GM23338 (cell line): ENCODE measurements at regions not wholly inside any gene's neighbourhood (a gene's known extent, or its start where the extent isn't known, plus 50 kb on each side); places are given as distances from the start of the nearest gene placed in this dataset.

Source experiments
- ATAC-seq: fragments of 200-7000 bp; cut with Tn5 transposase; 3 replicates; pipeline ENCODE4 v1.9.1; 2020
- DNase-seq: peaks from one replicate; pipeline ENCODE4 v3.0.0-alpha.2; 2015; ENCODE audit warnings: low spot score
- H2AFZ ChIP-seq: fragments of 200-600 bp; sonication (generic); 2 replicates; pipeline ENCODE4 v1.8.0; 2016; ENCODE audit warnings: antibody characterized with exemption, mild to moderate bottlenecking, moderate library complexity
- H3F3A ChIP-seq: fragments of 200-600 bp; sonication (generic); replicated peaks from 2 replicates; pipeline ENCODE4 v1.8.0; 2017; ENCODE audit warnings: antibody characterized with exemption, mixed run types, low read depth
- H3K27ac ChIP-seq: fragments of 200-600 bp; sonication (generic); 2 replicates; pipeline ENCODE4 v1.6.1; 2016; ENCODE audit warnings: low read depth
- H3K27me3 ChIP-seq: fragments of 200-600 bp; sonication (generic); 2 replicates; pipeline ENCODE4 v1.8.0; 2016; ENCODE audit warnings: mild to moderate bottlenecking, mixed run types, moderate library complexity; ENCODE audit not compliant: insufficient read depth
- H3K36me3 ChIP-seq: fragments of 200-600 bp; sonication (generic); 2 replicates; pipeline ENCODE4 v1.8.0; 2016; ENCODE audit warnings: mild to moderate bottlenecking; ENCODE audit not compliant: insufficient read depth
- H3K4me1 ChIP-seq: fragments of 200-600 bp; sonication (generic); 2 replicates; pipeline ENCODE4 v1.8.0; 2016; ENCODE audit warnings: mild to moderate bottlenecking, moderate library complexity; ENCODE audit not compliant: insufficient read depth
- H3K4me2 ChIP-seq: fragments of 200-600 bp; sonication (generic); 2 replicates; pipeline ENCODE4 v1.7.1; 2017; ENCODE audit warnings: mixed run types
- H3K4me3 ChIP-seq: fragments of 200-600 bp; sonication (generic); 2 replicates; pipeline ENCODE4 v1.6.1; 2016; ENCODE audit warnings: mixed run types
- H3K79me2 ChIP-seq: fragments of 200-600 bp; sonication (generic); replicated peaks from 2 replicates; pipeline ENCODE4 v1.8.0; 2017; ENCODE audit warnings: mild to moderate bottlenecking; ENCODE audit not compliant: insufficient read depth
- H3K9me2 ChIP-seq: fragments of 200-600 bp; sonication (generic); 2 replicates; pipeline ENCODE4 v1.8.0; 2017; ENCODE audit not compliant: insufficient read depth
- H4K20me1 ChIP-seq: fragments of 200-600 bp; sonication (generic); replicated peaks from 2 replicates; pipeline ENCODE4 v1.8.0; 2017; ENCODE audit warnings: mild to moderate bottlenecking; ENCODE audit not compliant: insufficient read depth
- H3K27ac Mint-ChIP-seq: 2 replicates; pipeline ENCODE4 v1.8.0; 2020; ENCODE audit warnings: inconsistent platforms, mild to moderate bottlenecking, moderate library complexity, mixed read lengths
- H3K27me3 Mint-ChIP-seq: 3 replicates; pipeline ENCODE4 v1.8.0; 2022; ENCODE audit warnings: low read depth, mild to moderate bottlenecking, moderate library complexity, mixed read lengths, inconsistent platforms; ENCODE audit not compliant: insufficient read depth, poor library complexity
- H3K36me3 Mint-ChIP-seq: 3 replicates; pipeline ENCODE4 v1.8.0; 2021; ENCODE audit warnings: low read depth, mild to moderate bottlenecking, inconsistent platforms, moderate library complexity, mixed read lengths
- H3K4me1 Mint-ChIP-seq: 3 replicates; pipeline ENCODE4 v1.8.0; 2020; ENCODE audit warnings: mild to moderate bottlenecking, inconsistent platforms, mixed read lengths
- H3K4me3 Mint-ChIP-seq: 3 replicates; pipeline ENCODE4 v1.8.0; 2021; ENCODE audit warnings: moderate library complexity, mild to moderate bottlenecking, inconsistent platforms, mixed read lengths
- H3K9me3 Mint-ChIP-seq: 3 replicates; pipeline ENCODE4 v1.8.0; 2020; ENCODE audit warnings: moderate library complexity, mild to moderate bottlenecking, inconsistent platforms, mixed read lengths
- CREB1 ChIP-seq: fragments of 250-450 bp; sonication (Bioruptor Pico); IDR thresholded peaks from 2 replicates; pipeline ENCODE4 v1.5.0; 2020; ENCODE audit warnings: low read depth, mild to moderate bottlenecking, moderate library complexity
- CTCF ChIP-seq, 2 experiments: fragments of 200-600 bp in 1 of 2; sonication (generic) in 1 of 2; conservative IDR thresholded peaks; 2 replicates each; pipeline versions ENCODE4 v1.5.1 to v1.6.1; 2016 to 2017; ENCODE audit warnings: antibody characterized with exemption in 2 of 2, low read depth in 2 of 2, mild to moderate bottlenecking in 2 of 2, moderate library complexity in 1 of 2
- EZH2 ChIP-seq: fragments of 200-600 bp; sonication (generic); IDR thresholded peaks from one replicate; pipeline ENCODE4 v1.8.0; 2017; ENCODE audit warnings: antibody characterized with exemption, mild to moderate bottlenecking, low read depth; ENCODE audit not compliant: unreplicated experiment
- EZH2phosphoT487 ChIP-seq: fragments of 200-600 bp; sonication (generic); IDR thresholded peaks from one replicate; pipeline ENCODE4 v1.8.1; 2018; ENCODE audit warnings: antibody characterized with exemption; ENCODE audit not compliant: unreplicated experiment
- JUNB ChIP-seq: IDR thresholded peaks from one replicate; pipeline ENCODE4 v1.6.1; 2016; ENCODE audit warnings: antibody characterized with exemption; ENCODE audit not compliant: unreplicated experiment
- NANOG ChIP-seq: IDR thresholded peaks from 2 replicates; pipeline ENCODE4 v1.6.1; 2016; ENCODE audit warnings: antibody characterized with exemption, borderline replicate concordance
- POLR2AphosphoS5 ChIP-seq: IDR thresholded peaks from 2 replicates; pipeline ENCODE4 v1.6.1; 2016; ENCODE audit warnings: antibody characterized with exemption, low read depth
- REST ChIP-seq: IDR thresholded peaks from one replicate; pipeline ENCODE4 v1.6.1; 2018; ENCODE audit warnings: antibody characterized with exemption; ENCODE audit not compliant: unreplicated experiment
- STAT1 ChIP-seq: IDR thresholded peaks from one replicate; pipeline ENCODE4 v1.6.1; 2016; ENCODE audit warnings: antibody characterized with exemption; ENCODE audit not compliant: unreplicated experiment
- ZNF114 ChIP-seq: fragments of 250-450 bp; sonication (Bioruptor Pico); IDR thresholded peaks from 2 replicates; pipeline ENCODE4 v1.5.0; 2020; ENCODE audit warnings: mild to moderate bottlenecking, moderate library complexity
- ZNF331 ChIP-seq: fragments of 250-450 bp; sonication (Bioruptor Pico); IDR thresholded peaks from 2 replicates; pipeline ENCODE4 v1.5.0; 2020; ENCODE audit warnings: low read depth, mild to moderate bottlenecking, moderate library complexity
- TF ChIP-seq, protein P1 (sequence below): IDR thresholded peaks from 2 replicates; pipeline ENCODE4 v1.6.1; 2016; ENCODE audit warnings: antibody characterized with exemption
- TF ChIP-seq, protein P2 (sequence below): fragments of 250-450 bp; sonication (Bioruptor Pico); IDR thresholded peaks from 2 replicates; pipeline ENCODE4 v1.5.0; 2020; ENCODE audit warnings: mild to moderate bottlenecking, moderate library complexity

DNA sequence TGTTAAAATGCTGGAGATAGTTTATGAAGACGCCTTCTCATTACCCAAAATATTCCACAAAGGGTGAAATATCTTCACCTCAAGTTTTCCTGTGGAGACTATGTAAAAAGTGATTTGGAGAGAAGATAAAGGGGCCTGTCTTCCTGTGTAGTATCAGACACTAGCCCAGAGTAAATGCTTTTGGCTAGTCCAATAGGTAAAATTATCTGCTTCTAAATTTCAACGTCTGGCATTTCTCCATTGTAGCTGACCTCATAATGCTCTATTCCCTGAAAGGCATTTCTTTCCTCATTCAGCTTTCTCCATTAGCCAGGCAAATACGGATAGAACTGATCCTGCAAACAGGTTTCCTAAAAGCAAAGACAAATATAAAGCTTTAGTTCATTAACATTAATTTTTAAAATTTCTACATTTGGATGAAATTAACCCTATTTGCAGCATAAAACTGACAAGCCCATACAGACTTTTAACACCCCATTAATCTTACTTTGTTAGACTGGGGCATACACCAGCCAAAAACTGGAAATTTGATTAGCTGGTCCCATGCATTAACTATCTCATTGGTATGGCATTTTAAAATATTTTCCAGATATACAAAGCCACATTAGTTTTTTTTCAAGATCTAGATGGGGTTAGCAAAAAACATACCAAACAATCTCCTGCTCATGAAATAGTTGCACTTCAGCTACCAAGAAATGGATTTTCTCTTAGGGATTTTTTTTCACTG, 548.8 kb downstream of the EFNA5 start:
- no peaks in the 10 kb centered on the region for H3K9me3 Mint-ChIP-seq
- ATAC-seq (no peak), DNase-seq (no peak)
- H3K4me3 Mint-ChIP-seq, result no peak overlapping the region
- no peaks in the 10 kb centered on the region for H3K9me2 ChIP-seq
- no peaks in the 10 kb centered on the region for H3F3A ChIP-seq
- no peaks in the 10 kb centered on the region for H3K27me3 ChIP-seq
- H3K4me1 Mint-ChIP-seq, result peaks cover 27% of the 10 kb centered on the region
- no peaks in the 10 kb centered on the region for H3K36me3 Mint-ChIP-seq
- no peaks in the 10 kb centered on the region for H3K79me2 ChIP-seq
- H3K27ac Mint-ChIP-seq, result no peak overlapping the region
- H3K4me1 ChIP-seq, result peaks cover 24% of the 10 kb centered on the region
- no peak overlapping the region for H3K4me3 ChIP-seq
- H3K36me3 ChIP-seq, result no peaks in the 10 kb centered on the region
- peaks cover 3% of the 10 kb centered on the region for H3K27me3 Mint-ChIP-seq
- no peak overlapping the region for H3K4me2 ChIP-seq
- no peaks in the 10 kb centered on the region for H4K20me1 ChIP-seq
- H3K27ac ChIP-seq, result no peak overlapping the region
- TF ChIP-seq REST, result no peak
- no peak for TF ChIP-seq CREB1
- TF ChIP-seq, protein P1, sequence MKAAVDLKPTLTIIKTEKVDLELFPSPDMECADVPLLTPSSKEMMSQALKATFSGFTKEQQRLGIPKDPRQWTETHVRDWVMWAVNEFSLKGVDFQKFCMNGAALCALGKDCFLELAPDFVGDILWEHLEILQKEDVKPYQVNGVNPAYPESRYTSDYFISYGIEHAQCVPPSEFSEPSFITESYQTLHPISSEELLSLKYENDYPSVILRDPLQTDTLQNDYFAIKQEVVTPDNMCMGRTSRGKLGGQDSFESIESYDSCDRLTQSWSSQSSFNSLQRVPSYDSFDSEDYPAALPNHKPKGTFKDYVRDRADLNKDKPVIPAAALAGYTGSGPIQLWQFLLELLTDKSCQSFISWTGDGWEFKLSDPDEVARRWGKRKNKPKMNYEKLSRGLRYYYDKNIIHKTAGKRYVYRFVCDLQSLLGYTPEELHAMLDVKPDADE, result no peak
- TF ChIP-seq NANOG, result no peak
- TF ChIP-seq JUNB, result no peak
- no peak for TF ChIP-seq ZNF114 (CRISPR knock-in tag)
- TF ChIP-seq, protein P2, sequence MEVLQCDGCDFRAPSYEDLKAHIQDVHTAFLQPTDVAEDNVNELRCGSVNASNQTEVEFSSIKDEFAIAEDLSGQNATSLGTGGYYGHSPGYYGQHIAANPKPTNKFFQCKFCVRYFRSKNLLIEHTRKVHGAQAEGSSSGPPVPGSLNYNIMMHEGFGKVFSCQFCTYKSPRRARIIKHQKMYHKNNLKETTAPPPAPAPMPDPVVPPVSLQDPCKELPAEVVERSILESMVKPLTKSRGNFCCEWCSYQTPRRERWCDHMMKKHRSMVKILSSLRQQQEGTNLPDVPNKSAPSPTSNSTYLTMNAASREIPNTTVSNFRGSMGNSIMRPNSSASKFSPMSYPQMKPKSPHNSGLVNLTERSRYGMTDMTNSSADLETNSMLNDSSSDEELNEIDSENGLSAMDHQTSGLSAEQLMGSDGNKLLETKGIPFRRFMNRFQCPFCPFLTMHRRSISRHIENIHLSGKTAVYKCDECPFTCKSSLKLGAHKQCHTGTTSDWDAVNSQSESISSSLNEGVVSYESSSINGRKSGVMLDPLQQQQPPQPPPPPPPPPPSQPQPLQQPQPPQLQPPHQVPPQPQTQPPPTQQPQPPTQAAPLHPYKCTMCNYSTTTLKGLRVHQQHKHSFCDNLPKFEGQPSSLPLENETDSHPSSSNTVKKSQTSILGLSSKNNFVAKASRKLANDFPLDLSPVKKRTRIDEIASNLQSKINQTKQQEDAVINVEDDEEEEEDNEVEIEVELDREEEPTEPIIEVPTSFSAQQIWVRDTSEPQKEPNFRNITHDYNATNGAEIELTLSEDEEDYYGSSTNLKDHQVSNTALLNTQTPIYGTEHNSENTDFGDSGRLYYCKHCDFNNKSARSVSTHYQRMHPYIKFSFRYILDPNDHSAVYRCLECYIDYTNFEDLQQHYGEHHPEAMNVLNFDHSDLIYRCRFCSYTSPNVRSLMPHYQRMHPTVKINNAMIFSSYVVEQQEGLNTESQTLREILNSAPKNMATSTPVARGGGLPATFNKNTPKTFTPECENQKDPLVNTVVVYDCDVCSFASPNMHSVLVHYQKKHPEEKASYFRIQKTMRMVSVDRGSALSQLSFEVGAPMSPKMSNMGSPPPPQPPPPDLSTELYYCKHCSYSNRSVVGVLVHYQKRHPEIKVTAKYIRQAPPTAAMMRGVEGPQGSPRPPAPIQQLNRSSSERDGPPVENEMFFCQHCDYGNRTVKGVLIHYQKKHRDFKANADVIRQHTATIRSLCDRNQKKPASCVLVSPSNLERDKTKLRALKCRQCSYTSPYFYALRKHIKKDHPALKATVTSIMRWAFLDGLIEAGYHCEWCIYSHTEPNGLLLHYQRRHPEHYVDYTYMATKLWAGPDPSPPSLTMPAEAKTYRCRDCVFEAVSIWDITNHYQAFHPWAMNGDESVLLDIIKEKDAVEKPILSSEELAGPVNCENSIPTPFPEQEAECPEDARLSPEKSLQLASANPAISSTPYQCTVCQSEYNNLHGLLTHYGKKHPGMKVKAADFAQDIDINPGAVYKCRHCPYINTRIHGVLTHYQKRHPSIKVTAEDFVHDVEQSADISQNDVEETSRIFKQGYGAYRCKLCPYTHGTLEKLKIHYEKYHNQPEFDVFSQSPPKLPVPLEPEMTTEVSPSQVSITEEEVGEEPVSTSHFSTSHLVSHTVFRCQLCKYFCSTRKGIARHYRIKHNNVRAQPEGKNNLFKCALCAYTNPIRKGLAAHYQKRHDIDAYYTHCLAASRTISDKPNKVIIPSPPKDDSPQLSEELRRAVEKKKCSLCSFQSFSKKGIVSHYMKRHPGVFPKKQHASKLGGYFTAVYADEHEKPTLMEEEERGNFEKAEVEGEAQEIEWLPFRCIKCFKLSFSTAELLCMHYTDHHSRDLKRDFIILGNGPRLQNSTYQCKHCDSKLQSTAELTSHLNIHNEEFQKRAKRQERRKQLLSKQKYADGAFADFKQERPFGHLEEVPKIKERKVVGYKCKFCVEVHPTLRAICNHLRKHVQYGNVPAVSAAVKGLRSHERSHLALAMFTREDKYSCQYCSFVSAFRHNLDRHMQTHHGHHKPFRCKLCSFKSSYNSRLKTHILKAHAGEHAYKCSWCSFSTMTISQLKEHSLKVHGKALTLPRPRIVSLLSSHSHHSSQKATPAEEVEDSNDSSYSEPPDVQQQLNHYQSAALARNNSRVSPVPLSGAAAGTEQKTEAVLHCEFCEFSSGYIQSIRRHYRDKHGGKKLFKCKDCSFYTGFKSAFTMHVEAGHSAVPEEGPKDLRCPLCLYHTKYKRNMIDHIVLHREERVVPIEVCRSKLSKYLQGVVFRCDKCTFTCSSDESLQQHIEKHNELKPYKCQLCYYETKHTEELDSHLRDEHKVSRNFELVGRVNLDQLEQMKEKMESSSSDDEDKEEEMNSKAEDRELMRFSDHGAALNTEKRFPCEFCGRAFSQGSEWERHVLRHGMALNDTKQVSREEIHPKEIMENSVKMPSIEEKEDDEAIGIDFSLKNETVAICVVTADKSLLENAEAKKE (CRISPR knock-in tag), result no peak
- TF ChIP-seq CTCF (conservative IDR thresholded peaks at IDR 0.05; ENCODE audit: low read depth in 2 of 2), result no peak
- no peak for TF ChIP-seq EZH2
- no peak for TF ChIP-seq POLR2AphosphoS5
- TF ChIP-seq ZNF331 (CRISPR knock-in tag), result no peak
- TF ChIP-seq EZH2phosphoT487, result no peak
- TF ChIP-seq STAT1, result no peak
- H2AFZ ChIP-seq, result no peak overlapping the region
